GM12878 (cell line): ENCODE measurements at regions not wholly inside any gene's neighbourhood (a gene's known extent, or its start where the extent isn't known, plus 50 kb on each side); places are given as distances from the start of the nearest gene placed in this dataset.

Source experiments
- ATAC-seq: fragments of 200-7000 bp; cut with Tn5 transposase; 3 replicates; pipeline ENCODE4 v1.9.1; 2020; ENCODE audit warnings: mild to moderate bottlenecking, moderate library complexity
- BruUV-seq: library from RNA; stranded (reverse); fragments of 400-500 nt; replicated peaks from 2 replicates; lab custom pipeline; 2021; lab: Mats Ljungman, UMichigan
- CTCF ChIA-PET: fragments of 300-600 bp; sonication (Branson Sonifier 250); formaldehyde crosslinking; extraction: SDS; loops from one replicate; lab custom pipeline; 2021; ENCODE audit warnings: inconsistent platforms; lab: Yijun Ruan, JAX
- POLR2A ChIA-PET: fragments of 350-600 bp; formaldehyde crosslinking; extraction: SDS; loops from one replicate; lab custom pipeline; 2021; ENCODE audit warnings: inconsistent platforms; lab: Charles Lee
- RAD21 ChIA-PET: fragments of 300-600 bp; sonication (Branson Sonifier 250); formaldehyde crosslinking; loops from one replicate; lab custom pipeline; 2023; ENCODE audit warnings: antibody characterized with exemption; ENCODE audit not compliant: unreplicated experiment; lab: Charles Lee
- SMC1A ChIA-PET: fragments of 300-600 bp; sonication (Branson Sonifier 250); formaldehyde crosslinking; loops from one replicate; lab custom pipeline; 2023; ENCODE audit not compliant: unreplicated experiment, uncharacterized antibody; lab: Charles Lee
- DNase-seq: peaks from one replicate; pipeline ENCODE4 v3.0.0-alpha.2; 2011; ENCODE audit warnings: low read depth, low spot score
- FAIRE-seq: peaks from 3 replicates; lab custom pipeline; 2011; peaks lifted over from hg19 to GRCh38; lab: Jason Lieb, UNC
- H2AFZ ChIP-seq: 2 replicates; pipeline ENCODE4 v1.6.0; 2011; ENCODE audit warnings: low read depth, low read length, control low read depth; ENCODE audit not compliant: control insufficient read depth
- H3K27ac ChIP-seq: 2 replicates; pipeline ENCODE4 v1.5.1; 2011; ENCODE audit warnings: control low read depth; ENCODE audit not compliant: control insufficient read depth, insufficient read depth
- H3K27me3 ChIP-seq, 2 experiments: replicated peaks in 1 of 2; 2 replicates each; pipeline versions ENCODE4 v1.6.0 to v1.6.1; 2011; ENCODE audit warnings: low read length in 1 of 2; ENCODE audit not compliant: control insufficient read depth in 2 of 2, insufficient read depth in 2 of 2
- H3K36me3 ChIP-seq, 2 experiments: 2 replicates each; pipeline ENCODE4 v1.5.1; 2011; ENCODE audit warnings: low read length in 1 of 2; ENCODE audit not compliant: control insufficient read depth in 2 of 2, insufficient read depth in 2 of 2
- H3K4me1 ChIP-seq: 2 replicates; pipeline ENCODE4 v1.6.1; 2011; ENCODE audit warnings: mild to moderate bottlenecking, low read length, moderate library complexity, mixed read lengths; ENCODE audit not compliant: control insufficient read depth, insufficient read depth
- H3K4me2 ChIP-seq: 2 replicates; pipeline ENCODE4 v1.6.0; 2011; ENCODE audit warnings: control low read depth; ENCODE audit not compliant: control insufficient read depth, insufficient read depth
- H3K4me3 ChIP-seq: fragments of 200-600 bp; sonication (generic); 2 replicates; pipeline ENCODE4 v1.5.1; 2016
- H3K79me2 ChIP-seq: 2 replicates; pipeline ENCODE4 v1.6.0; 2011; ENCODE audit warnings: low read length; ENCODE audit not compliant: control insufficient read depth, insufficient read depth
- H3K9ac ChIP-seq: 2 replicates; pipeline ENCODE4 v1.8.0; 2011; ENCODE audit warnings: low read length, control low read depth, mixed read lengths; ENCODE audit not compliant: control insufficient read depth, insufficient read depth
- H3K9me3 ChIP-seq: replicated peaks from 3 replicates; pipeline ENCODE4 v1.5.1; 2011; ENCODE audit warnings: mild to moderate bottlenecking, low read length; ENCODE audit not compliant: control insufficient read depth, insufficient read depth
- H4K20me1 ChIP-seq: 2 replicates; pipeline ENCODE4 v1.6.0; 2011; ENCODE audit not compliant: control insufficient read depth, insufficient read depth
- ATF7 ChIP-seq: fragments of 450-650 bp; IDR thresholded peaks from 2 replicates; pipeline ENCODE4 v1.6.1; 2016; ENCODE audit warnings: low read depth, mild to moderate bottlenecking
- CHD1 ChIP-seq: IDR thresholded peaks from 2 replicates; pipeline ENCODE4 v1.6.1; 2012; ENCODE audit warnings: low read depth, low read length, improper control_type of control experiment
- CREM ChIP-seq: IDR thresholded peaks from 2 replicates; pipeline ENCODE4 v1.6.1; 2014; ENCODE audit warnings: antibody characterized with exemption, low read depth
- ETV6 ChIP-seq, 2 experiments: fragments of 450-650 bp in 1 of 2; IDR thresholded peaks in 1 of 2; conservative IDR thresholded peaks in 1 of 2; 2 replicates each; pipeline ENCODE4 v1.6.1; 2014; ENCODE audit warnings: antibody characterized with exemption in 1 of 2, borderline replicate concordance in 1 of 2, low read depth in 1 of 2, mild to moderate bottlenecking in 1 of 2, moderate library complexity in 1 of 2
- FOXK2 ChIP-seq: fragments of 450-650 bp; IDR thresholded peaks from 2 replicates; pipeline ENCODE4 v1.6.1; 2017; ENCODE audit warnings: mild to moderate bottlenecking, moderate library complexity
- KAT2A ChIP-seq: conservative IDR thresholded peaks from 2 replicates; pipeline ENCODE4 v1.6.1; 2011; ENCODE audit warnings: low read depth, low read length; ENCODE audit not compliant: control insufficient read depth
- SMAD1 ChIP-seq: fragments of 450-650 bp; IDR thresholded peaks from 2 replicates; pipeline ENCODE4 v1.6.1; 2018; ENCODE audit warnings: mild to moderate bottlenecking, low read depth; ENCODE audit not compliant: partially characterized antibody
- STAT1 ChIP-seq: fragments of 450-650 bp; conservative IDR thresholded peaks from 2 replicates; pipeline ENCODE4 v1.6.1; 2014; ENCODE audit warnings: antibody characterized with exemption, mild to moderate bottlenecking
- ZNF384 ChIP-seq: IDR thresholded peaks from 2 replicates; pipeline ENCODE4 v1.6.1; 2012; ENCODE audit warnings: low read depth, mild to moderate bottlenecking, low read length, improper control_type of control experiment, borderline replicate concordance
- WGBS: methylation state at CpG from one replicate; pipeline ENCODE4 v1.1.6; 2016; ENCODE audit warnings: low lambda C conversion rate; ENCODE audit not compliant: insufficient replicate concordance, insufficient coverage; ENCODE audit errors: missing lambda C conversion rate; 5-methylcytosine and 5-hydroxymethylcytosine counted together
- in situ Hi-C: fragments of 300-500 bp; cut with MboI; formaldehyde crosslinking; loops from 9 replicates; pipeline ENCODE4 v1.14.3; 2018; ENCODE audit warnings: mixed read lengths
- intact Hi-C: fragments of 100-400 bp; cut with micrococcal nuclease; formaldehyde crosslinking; loops from one replicate; pipeline ENCODE4 v1.14.2; 2022; ENCODE audit not compliant: unreplicated experiment
- TF ChIP-seq, protein P1 (sequence below): IDR thresholded peaks from 2 replicates; pipeline ENCODE4 v1.6.1; 2012; ENCODE audit warnings: mild to moderate bottlenecking, low read depth, low read length
- TF ChIP-seq, protein P2 (sequence below): fragments of 450-650 bp; IDR thresholded peaks from 2 replicates; pipeline ENCODE4 v1.6.1; 2017; ENCODE audit warnings: mild to moderate bottlenecking, moderate library complexity
- TF ChIP-seq, protein P3 (sequence below): IDR thresholded peaks from 2 replicates; pipeline ENCODE4 v1.6.1; 2012; ENCODE audit warnings: improper control_type of control experiment, low read depth, low read length; ENCODE audit not compliant: insufficient replicate concordance

DNA sequence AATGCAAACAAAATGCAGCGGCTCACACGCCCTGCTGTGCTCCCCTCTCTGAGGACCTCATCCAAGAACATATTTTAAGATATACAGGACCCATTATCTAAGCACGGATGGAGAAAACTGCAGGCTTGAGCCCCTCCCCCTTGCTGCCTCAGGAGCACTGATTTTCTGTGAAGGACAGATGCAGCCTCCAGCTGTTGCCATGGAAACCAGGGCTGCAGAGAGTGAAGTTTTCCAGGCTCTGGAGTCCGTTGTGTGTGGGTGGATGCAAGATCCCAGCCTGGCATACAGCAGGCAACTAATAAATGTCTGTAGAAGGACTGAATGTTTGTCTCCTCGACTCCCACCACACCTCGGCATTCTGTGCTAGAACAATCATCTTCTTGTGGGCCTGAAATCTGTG lies 105.6 kb upstream of the PEG3 start:
- H3K27me3 ChIP-seq, result no peaks in the 10 kb centered on the region
- in situ Hi-C loops (no loop called here), intact Hi-C loops (no loop called here)
- ATAC-seq (no peak), FAIRE-seq (no peak), DNase-seq (no peak)
- no peak overlapping the region for H3K4me2 ChIP-seq
- POLR2A ChIA-PET, result no interaction called here
- no peak overlapping the region for H3K27ac ChIP-seq
- BruUV-seq, result no TSS peak
- SMC1A ChIA-PET, result no interaction called here
- no peaks in the 10 kb centered on the region for H3K79me2 ChIP-seq
- WGBS, result 14% methylated on average over 6 of the region's 6 CpGs
- no peak overlapping the region for H3K4me3 ChIP-seq
- no peak for TF ChIP-seq CHD1
- no peak for TF ChIP-seq STAT1
- TF ChIP-seq, protein P1, sequence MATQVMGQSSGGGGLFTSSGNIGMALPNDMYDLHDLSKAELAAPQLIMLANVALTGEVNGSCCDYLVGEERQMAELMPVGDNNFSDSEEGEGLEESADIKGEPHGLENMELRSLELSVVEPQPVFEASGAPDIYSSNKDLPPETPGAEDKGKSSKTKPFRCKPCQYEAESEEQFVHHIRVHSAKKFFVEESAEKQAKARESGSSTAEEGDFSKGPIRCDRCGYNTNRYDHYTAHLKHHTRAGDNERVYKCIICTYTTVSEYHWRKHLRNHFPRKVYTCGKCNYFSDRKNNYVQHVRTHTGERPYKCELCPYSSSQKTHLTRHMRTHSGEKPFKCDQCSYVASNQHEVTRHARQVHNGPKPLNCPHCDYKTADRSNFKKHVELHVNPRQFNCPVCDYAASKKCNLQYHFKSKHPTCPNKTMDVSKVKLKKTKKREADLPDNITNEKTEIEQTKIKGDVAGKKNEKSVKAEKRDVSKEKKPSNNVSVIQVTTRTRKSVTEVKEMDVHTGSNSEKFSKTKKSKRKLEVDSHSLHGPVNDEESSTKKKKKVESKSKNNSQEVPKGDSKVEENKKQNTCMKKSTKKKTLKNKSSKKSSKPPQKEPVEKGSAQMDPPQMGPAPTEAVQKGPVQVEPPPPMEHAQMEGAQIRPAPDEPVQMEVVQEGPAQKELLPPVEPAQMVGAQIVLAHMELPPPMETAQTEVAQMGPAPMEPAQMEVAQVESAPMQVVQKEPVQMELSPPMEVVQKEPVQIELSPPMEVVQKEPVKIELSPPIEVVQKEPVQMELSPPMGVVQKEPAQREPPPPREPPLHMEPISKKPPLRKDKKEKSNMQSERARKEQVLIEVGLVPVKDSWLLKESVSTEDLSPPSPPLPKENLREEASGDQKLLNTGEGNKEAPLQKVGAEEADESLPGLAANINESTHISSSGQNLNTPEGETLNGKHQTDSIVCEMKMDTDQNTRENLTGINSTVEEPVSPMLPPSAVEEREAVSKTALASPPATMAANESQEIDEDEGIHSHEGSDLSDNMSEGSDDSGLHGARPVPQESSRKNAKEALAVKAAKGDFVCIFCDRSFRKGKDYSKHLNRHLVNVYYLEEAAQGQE, result no peak
- no peak for TF ChIP-seq FOXK2
- no peak for TF ChIP-seq KAT2A
- TF ChIP-seq ATF7, result no peak
- no peak for TF ChIP-seq SMAD1
- TF ChIP-seq, protein P2, sequence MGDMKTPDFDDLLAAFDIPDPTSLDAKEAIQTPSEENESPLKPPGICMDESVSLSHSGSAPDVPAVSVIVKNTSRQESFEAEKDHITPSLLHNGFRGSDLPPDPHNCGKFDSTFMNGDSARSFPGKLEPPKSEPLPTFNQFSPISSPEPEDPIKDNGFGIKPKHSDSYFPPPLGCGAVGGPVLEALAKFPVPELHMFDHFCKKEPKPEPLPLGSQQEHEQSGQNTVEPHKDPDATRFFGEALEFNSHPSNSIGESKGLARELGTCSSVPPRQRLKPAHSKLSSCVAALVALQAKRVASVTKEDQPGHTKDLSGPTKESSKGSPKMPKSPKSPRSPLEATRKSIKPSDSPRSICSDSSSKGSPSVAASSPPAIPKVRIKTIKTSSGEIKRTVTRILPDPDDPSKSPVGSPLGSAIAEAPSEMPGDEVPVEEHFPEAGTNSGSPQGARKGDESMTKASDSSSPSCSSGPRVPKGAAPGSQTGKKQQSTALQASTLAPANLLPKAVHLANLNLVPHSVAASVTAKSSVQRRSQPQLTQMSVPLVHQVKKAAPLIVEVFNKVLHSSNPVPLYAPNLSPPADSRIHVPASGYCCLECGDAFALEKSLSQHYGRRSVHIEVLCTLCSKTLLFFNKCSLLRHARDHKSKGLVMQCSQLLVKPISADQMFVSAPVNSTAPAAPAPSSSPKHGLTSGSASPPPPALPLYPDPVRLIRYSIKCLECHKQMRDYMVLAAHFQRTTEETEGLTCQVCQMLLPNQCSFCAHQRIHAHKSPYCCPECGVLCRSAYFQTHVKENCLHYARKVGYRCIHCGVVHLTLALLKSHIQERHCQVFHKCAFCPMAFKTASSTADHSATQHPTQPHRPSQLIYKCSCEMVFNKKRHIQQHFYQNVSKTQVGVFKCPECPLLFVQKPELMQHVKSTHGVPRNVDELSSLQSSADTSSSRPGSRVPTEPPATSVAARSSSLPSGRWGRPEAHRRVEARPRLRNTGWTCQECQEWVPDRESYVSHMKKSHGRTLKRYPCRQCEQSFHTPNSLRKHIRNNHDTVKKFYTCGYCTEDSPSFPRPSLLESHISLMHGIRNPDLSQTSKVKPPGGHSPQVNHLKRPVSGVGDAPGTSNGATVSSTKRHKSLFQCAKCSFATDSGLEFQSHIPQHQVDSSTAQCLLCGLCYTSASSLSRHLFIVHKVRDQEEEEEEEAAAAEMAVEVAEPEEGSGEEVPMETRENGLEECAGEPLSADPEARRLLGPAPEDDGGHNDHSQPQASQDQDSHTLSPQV, result no peak
- TF ChIP-seq ETV6 (conservative IDR thresholded peaks at IDR 0.05 in 1 of 2, IDR thresholded peaks at IDR 0.05 in 1 of 2; ENCODE audit: borderline replicate concordance in 1 of 2, low read depth in 1 of 2), result no peak
- TF ChIP-seq CREM, result no peak
- TF ChIP-seq, protein P3, sequence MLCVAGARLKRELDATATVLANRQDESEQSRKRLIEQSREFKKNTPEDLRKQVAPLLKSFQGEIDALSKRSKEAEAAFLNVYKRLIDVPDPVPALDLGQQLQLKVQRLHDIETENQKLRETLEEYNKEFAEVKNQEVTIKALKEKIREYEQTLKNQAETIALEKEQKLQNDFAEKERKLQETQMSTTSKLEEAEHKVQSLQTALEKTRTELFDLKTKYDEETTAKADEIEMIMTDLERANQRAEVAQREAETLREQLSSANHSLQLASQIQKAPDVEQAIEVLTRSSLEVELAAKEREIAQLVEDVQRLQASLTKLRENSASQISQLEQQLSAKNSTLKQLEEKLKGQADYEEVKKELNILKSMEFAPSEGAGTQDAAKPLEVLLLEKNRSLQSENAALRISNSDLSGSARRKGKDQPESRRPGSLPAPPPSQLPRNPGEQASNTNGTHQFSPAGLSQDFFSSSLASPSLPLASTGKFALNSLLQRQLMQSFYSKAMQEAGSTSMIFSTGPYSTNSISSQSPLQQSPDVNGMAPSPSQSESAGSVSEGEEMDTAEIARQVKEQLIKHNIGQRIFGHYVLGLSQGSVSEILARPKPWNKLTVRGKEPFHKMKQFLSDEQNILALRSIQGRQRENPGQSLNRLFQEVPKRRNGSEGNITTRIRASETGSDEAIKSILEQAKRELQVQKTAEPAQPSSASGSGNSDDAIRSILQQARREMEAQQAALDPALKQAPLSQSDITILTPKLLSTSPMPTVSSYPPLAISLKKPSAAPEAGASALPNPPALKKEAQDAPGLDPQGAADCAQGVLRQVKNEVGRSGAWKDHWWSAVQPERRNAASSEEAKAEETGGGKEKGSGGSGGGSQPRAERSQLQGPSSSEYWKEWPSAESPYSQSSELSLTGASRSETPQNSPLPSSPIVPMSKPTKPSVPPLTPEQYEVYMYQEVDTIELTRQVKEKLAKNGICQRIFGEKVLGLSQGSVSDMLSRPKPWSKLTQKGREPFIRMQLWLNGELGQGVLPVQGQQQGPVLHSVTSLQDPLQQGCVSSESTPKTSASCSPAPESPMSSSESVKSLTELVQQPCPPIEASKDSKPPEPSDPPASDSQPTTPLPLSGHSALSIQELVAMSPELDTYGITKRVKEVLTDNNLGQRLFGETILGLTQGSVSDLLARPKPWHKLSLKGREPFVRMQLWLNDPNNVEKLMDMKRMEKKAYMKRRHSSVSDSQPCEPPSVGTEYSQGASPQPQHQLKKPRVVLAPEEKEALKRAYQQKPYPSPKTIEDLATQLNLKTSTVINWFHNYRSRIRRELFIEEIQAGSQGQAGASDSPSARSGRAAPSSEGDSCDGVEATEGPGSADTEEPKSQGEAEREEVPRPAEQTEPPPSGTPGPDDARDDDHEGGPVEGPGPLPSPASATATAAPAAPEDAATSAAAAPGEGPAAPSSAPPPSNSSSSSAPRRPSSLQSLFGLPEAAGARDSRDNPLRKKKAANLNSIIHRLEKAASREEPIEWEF, result no peak
- TF ChIP-seq ZNF384, result no peak
- no peak overlapping the region for H3K9ac ChIP-seq
- H4K20me1 ChIP-seq, result no peaks in the 10 kb centered on the region
- no peaks in the 10 kb centered on the region for H3K36me3 ChIP-seq
- no peaks in the 10 kb centered on the region for H3K4me1 ChIP-seq
- RAD21 ChIA-PET, result no interaction called here
- H3K9me3 ChIP-seq, result no peaks in the 10 kb centered on the region; the same call in 2 of the 3 replicates
- CTCF ChIA-PET, result no interaction called here
- H2AFZ ChIP-seq, result no peak overlapping the region
